NCI-H526 (cell line): ENCODE measurements at regions not wholly inside any gene's neighbourhood (a gene's known extent, or its start where the extent isn't known, plus 50 kb on each side); places are given as distances from the start of the nearest gene placed in this dataset.
A peak's percentile ranks its signal among the peaks of the same experiment; 100 is the strongest.
"Not testable (repeated sequence)": the region's sequence is repeated elsewhere in the genome, so short reads cannot be mapped to it uniquely, and the experiment has no call there.

Experiments used
- DNase-seq, 2 experiments: peaks; one replicate each; lab custom pipeline; 2025; lab: John Stamatoyannopoulos, UW

- DNase-seq: peak; percentile 26 to 27
Measured at GRCh38 chr3:145557405-145557804, 603.6 kb downstream of the PLOD2 start.

GRCh38 chr3:145578471-145578870 lies 582.5 kb downstream of the PLOD2 start:
- no peak for DNase-seq

- DNase-seq: no peak
Measured at GRCh38 chr3:145581694-145582093, 579.3 kb downstream of the PLOD2 start.

GRCh38 chr3:145604851-145605250 lies 556.1 kb downstream of the PLOD2 start:
- DNase-seq: no peak

GRCh38 chr3:145620002-145620401 lies 541.0 kb downstream of the PLOD2 start:
- DNase-seq: no peak

GRCh38 chr3:145620486-145620885 lies 540.5 kb downstream of the PLOD2 start:
- DNase-seq: no peak

- no peak for DNase-seq
Measured at GRCh38 chr3:145623349-145623748, 537.6 kb downstream of the PLOD2 start.

GRCh38 chr3:145628211-145628610 lies 532.8 kb downstream of the PLOD2 start:
- DNase-seq: no peak

GRCh38 chr3:145637105-145637504 lies 523.9 kb downstream of the PLOD2 start:
- no peak for DNase-seq

- no peak for DNase-seq
Measured at GRCh38 chr3:145639003-145639606, 521.9 kb downstream of the PLOD2 start.

- DNase-seq: peak in 1 of 2 experiments; percentile 13
Measured at GRCh38 chr3:145639875-145640274, 521.1 kb downstream of the PLOD2 start.

- DNase-seq: no peak
Measured at GRCh38 chr3:145648396-145648795, 512.6 kb downstream of the PLOD2 start.

GRCh38 chr3:145649368-145649887 lies 511.6 kb downstream of the PLOD2 start:
- no peak for DNase-seq

- DNase-seq: no peak
Measured at GRCh38 chr3:145650170-145650569, 510.8 kb downstream of the PLOD2 start.

- no peak for DNase-seq
Measured at GRCh38 chr3:145671121-145671520, 489.9 kb downstream of the PLOD2 start.

GRCh38 chr3:145673838-145674237 lies 487.1 kb downstream of the PLOD2 start:
- no peak for DNase-seq

GRCh38 chr3:145678401-145678800 lies 482.6 kb downstream of the PLOD2 start:
- DNase-seq: no peak

- DNase-seq: no peak
Measured at GRCh38 chr3:145681181-145681580, 479.8 kb downstream of the PLOD2 start.

GRCh38 chr3:145687978-145688377 lies 473.0 kb downstream of the PLOD2 start:
- DNase-seq: not testable (repeated sequence)

GRCh38 chr3:145692751-145693150 lies 468.2 kb downstream of the PLOD2 start:
- no peak for DNase-seq

- DNase-seq: no peak
Measured at GRCh38 chr3:145696011-145696410, 465.0 kb downstream of the PLOD2 start.

- no peak for DNase-seq
Measured at GRCh38 chr3:145698250-145698649, 462.7 kb downstream of the PLOD2 start.

GRCh38 chr3:145698749-145699148 lies 462.2 kb downstream of the PLOD2 start:
- no peak for DNase-seq

GRCh38 chr3:145704020-145704419 lies 457.0 kb downstream of the PLOD2 start:
- no peak for DNase-seq
